Body of pancreas (tissue), 4 donors: ENCODE measurements at regions not wholly inside any gene's neighbourhood (a gene's known extent, or its start where the extent isn't known, plus 50 kb on each side); places are given as distances from the start of the nearest gene placed in this dataset.

Experiments used
- ATAC-seq: fragments of 150-250 bp; one replicate; pipeline ENCODE4 v1.9.1; 2016
- DNase-seq, 4 donors: peaks; one replicate each; pipeline ENCODE4 v3.0.0-alpha.2; 2019
- H3K27ac ChIP-seq, 4 donors: fragments of 200-600 bp; sonication (generic); 1 replicate in 3 of 4; 2 replicates in 1 of 4; pipeline versions ENCODE4 v1.5.1 to v1.6.1; 2016 to 2019; ENCODE audit warnings: mild to moderate bottlenecking in 1 of 4, mixed read lengths in 1 of 4, moderate library complexity in 1 of 4
- H3K27me3 ChIP-seq, 2 donors: fragments of 200-600 bp; sonication (generic); one replicate each; pipeline ENCODE4 v1.6.0; 2016; ENCODE audit warnings: mild to moderate bottlenecking in 1 of 2
- H3K36me3 ChIP-seq, 2 donors: fragments of 200-600 bp; sonication (generic); replicated peaks in 1 of 2; 2 replicates each; pipeline ENCODE4 v1.5.1; 2016; ENCODE audit warnings: low read depth in 2 of 2; ENCODE audit not compliant: insufficient read depth in 1 of 2
- H3K4me1 ChIP-seq: fragments of 200-600 bp; sonication (generic); one replicate; pipeline ENCODE4 v1.6.0; 2016
- H3K4me3 ChIP-seq, 2 donors: fragments of 200-600 bp; sonication (generic); 1 replicate in 1 of 2; 2 replicates in 1 of 2; pipeline ENCODE4 v1.5.1; 2016 to 2019
- H3K9me3 ChIP-seq, 3 donors: fragments of 200-600 bp; sonication (generic); 1 replicate in 2 of 3; 2 replicates in 1 of 3; pipeline ENCODE4 v1.5.1; 2016
- CTCF ChIP-seq, 7 experiments: fragments of 450-650 bp in 4 of 7; fragments of 200-600 bp in 3 of 7; sonication (generic) in 3 of 7; IDR thresholded peaks; one replicate each; pipeline ENCODE4 v1.5.1; 2016 to 2019; ENCODE audit warnings: antibody characterized with exemption in 7 of 7
- POLR2A ChIP-seq, 3 donors: fragments of 450-650 bp; IDR thresholded peaks; one replicate each; pipeline ENCODE4 v1.6.1; 2016; ENCODE audit warnings: antibody characterized with exemption in 3 of 3, mild to moderate bottlenecking in 2 of 3
- WGBS, 2 donors: methylation state at CpG; one replicate each; pipeline ENCODE4 v1.1.5; 2017; 5-methylcytosine and 5-hydroxymethylcytosine counted together
- intact Hi-C: fragments of 100-400 bp; cut with DNase I; formaldehyde crosslinking; loops from one replicate; pipeline ENCODE4 v1.15.1; 2023

GRCh38 chr18:10402871-10403559 lies 51.4 kb upstream of the APCDD1 start:
- H3K4me1 ChIP-seq = no peaks in the 10 kb centered on the region
- no peak for DNase-seq

GRCh38 chr18:10403708-10404107 lies 50.7 kb upstream of the APCDD1 start:
- 87 to 90% methylated on average over 11 of the region's 11 CpGs for WGBS, 2 donors
- no peaks in the 10 kb centered on the region for H3K27me3 ChIP-seq
- H3K9me3 ChIP-seq = no peaks in the 10 kb centered on the region
- ATAC-seq (no peak), DNase-seq (no peak)
- H3K4me3 ChIP-seq = no peak overlapping the region
- no peaks in the 10 kb centered on the region for H3K36me3 ChIP-seq
- no peaks in the 10 kb centered on the region for H3K4me1 ChIP-seq
- TF ChIP-seq POLR2A (IDR thresholded peaks at IDR 0.05) (no peak), CTCF (IDR thresholded peaks at IDR 0.05) (no peak)
- intact Hi-C loops = no loop called here
- H3K27ac ChIP-seq = no peak overlapping the region

More at GRCh38 chr18:10402871-10403559, 51.4 kb upstream of the APCDD1 start:
- Histone ChIP-seq H3K4me3 (no peak overlapping the region), H3K9me3 (no peaks in the 10 kb centered on the region), H3K27me3 (no peaks in the 10 kb centered on the region), H3K36me3 (no peaks in the 10 kb centered on the region), H3K27ac (no peak overlapping the region)
- TF ChIP-seq CTCF (IDR thresholded peaks at IDR 0.05) = no peak
- no peak for TF ChIP-seq POLR2A (IDR thresholded peaks at IDR 0.05)
- ATAC-seq = no peak
- intact Hi-C loops = no loop called here
- 82 to 83% methylated on average over 8 of the region's 8 CpGs for WGBS, 2 donors

GRCh38 chr18:10404168-10404567 lies 50.3 kb upstream of the APCDD1 start:
- Histone ChIP-seq H3K27me3 (no peaks in the 10 kb centered on the region), H3K9me3 (no peaks in the 10 kb centered on the region), H3K4me1 (no peaks in the 10 kb centered on the region), H3K27ac (no peak overlapping the region), H3K36me3 (no peaks in the 10 kb centered on the region), H3K4me3 (no peak overlapping the region)
- TF ChIP-seq POLR2A (IDR thresholded peaks at IDR 0.05) (no peak), CTCF (IDR thresholded peaks at IDR 0.05) (no peak)
- no peak for DNase-seq
- ATAC-seq = no peak
- intact Hi-C loops = no loop called here
- WGBS, 2 donors = 87 to 90% methylated on average over 9 of the region's 9 CpGs
